ENCODE measurements at regions not wholly inside any gene's neighbourhood (a gene's known extent, or its start where the extent isn't known, plus 50 kb on each side); places are given as distances from the start of the nearest gene placed in this dataset.
A peak's percentile ranks its signal among the peaks of the same experiment; 100 is the strongest.

GRCh38 chr6:158920311-158920905, 79.6 kb downstream of the RSPH3 start:
- Histone ChIP-seq H3K27me3 (ENCODE audit: control insufficient read depth, insufficient read depth, low read length, poor library complexity, severe bottlenecking) (no peaks in the 10 kb centered on the region), H3K9me3 (ENCODE audit: control insufficient read depth, low read length) (no peaks in the 10 kb centered on the region), H3K4me1 (ENCODE audit: control insufficient read depth, insufficient read depth, low read length) (no peaks in the 10 kb centered on the region), H3K36me3 (ENCODE audit: control insufficient read depth, insufficient read depth, low read length) (no peaks in the 10 kb centered on the region), H3K27ac (ENCODE audit: insufficient read depth, low read depth, low read length, poor library complexity, severe bottlenecking) (no peak overlapping the region), H3K4me3 (ENCODE audit: insufficient read depth, low read depth, low read length) (no peak overlapping the region)
- 85 to 87% methylated on average over 14 of the region's 14 CpGs for WGBS, 2 experiments

GRCh38 chr6:158919865-158920264, 80.1 kb downstream of the RSPH3 start:
- WGBS, 2 experiments: 84 to 97% methylated on average over 3 of the region's 3 CpGs
- no peaks in the 10 kb centered on the region for H3K9me3 ChIP-seq (ENCODE audit: control insufficient read depth, low read length)
- no peaks in the 10 kb centered on the region for H3K4me1 ChIP-seq (ENCODE audit: control insufficient read depth, insufficient read depth, low read length)
- H3K27me3 ChIP-seq (ENCODE audit: control insufficient read depth, insufficient read depth, low read length, poor library complexity, severe bottlenecking): no peaks in the 10 kb centered on the region
- H3K27ac ChIP-seq (ENCODE audit: insufficient read depth, low read depth, low read length, poor library complexity, severe bottlenecking): no peak overlapping the region
- no peaks in the 10 kb centered on the region for H3K36me3 ChIP-seq (ENCODE audit: control insufficient read depth, insufficient read depth, low read length)
- no peak overlapping the region for H3K4me3 ChIP-seq (ENCODE audit: insufficient read depth, low read depth, low read length)

DNA sequence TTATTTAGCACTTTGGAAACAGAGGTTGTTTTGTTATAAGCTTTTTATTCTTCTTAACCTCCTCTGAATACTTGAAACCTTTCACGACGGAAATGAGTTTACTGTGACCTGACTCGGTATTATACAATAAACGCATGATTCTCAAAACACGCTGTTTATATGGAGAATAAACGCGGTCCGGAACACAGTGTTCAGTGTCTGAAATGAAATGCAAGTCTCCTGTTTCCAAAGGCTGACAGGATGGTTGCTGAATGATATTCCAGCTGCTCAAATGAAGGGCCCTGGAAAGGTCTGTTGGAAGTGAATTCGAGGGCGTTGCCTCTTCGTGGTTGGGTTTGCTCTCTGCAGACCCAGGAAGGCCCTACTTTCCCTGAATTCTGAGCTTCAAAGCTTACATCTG, 83.4 kb downstream of the RSPH3 start:
- H3K27ac ChIP-seq (ENCODE audit: insufficient read depth, low read depth, low read length, poor library complexity, severe bottlenecking): no peak overlapping the region
- no peaks in the 10 kb centered on the region for H3K36me3 ChIP-seq (ENCODE audit: control insufficient read depth, insufficient read depth, low read length)
- H3K4me1 ChIP-seq (ENCODE audit: control insufficient read depth, insufficient read depth, low read length): peaks cover 4% of the 10 kb centered on the region
- H3K27me3 ChIP-seq (ENCODE audit: control insufficient read depth, insufficient read depth, low read length, poor library complexity, severe bottlenecking): no peaks in the 10 kb centered on the region
- H3K9me3 ChIP-seq (ENCODE audit: control insufficient read depth, low read length): no peaks in the 10 kb centered on the region
- H3K4me3 ChIP-seq (ENCODE audit: insufficient read depth, low read depth, low read length): no peak overlapping the region
- WGBS, 2 experiments: 93 to 97% methylated on average over 11 of the region's 11 CpGs

- Histone ChIP-seq H3K4me3 (ENCODE audit: insufficient read depth, low read depth, low read length) (no peak overlapping the region), H3K4me1 (ENCODE audit: control insufficient read depth, insufficient read depth, low read length) (peaks cover 19% of the 10 kb centered on the region), H3K9me3 (ENCODE audit: control insufficient read depth, low read length) (no peaks in the 10 kb centered on the region), H3K27ac (ENCODE audit: insufficient read depth, low read depth, low read length, poor library complexity, severe bottlenecking) (no peak overlapping the region), H3K36me3 (ENCODE audit: control insufficient read depth, insufficient read depth, low read length) (no peaks in the 10 kb centered on the region), H3K27me3 (ENCODE audit: control insufficient read depth, insufficient read depth, low read length, poor library complexity, severe bottlenecking) (no peaks in the 10 kb centered on the region)
- 83 to 96% methylated on average over 7 to 8 of the region's 8 CpGs for whole genome bisulfite sequencing, 2 experiments
Observed at GRCh38 chr6:158914923-158915322, 85.1 kb downstream of the RSPH3 start.

- Histone ChIP-seq H3K9me3 (ENCODE audit: control insufficient read depth, low read length) (no peaks in the 10 kb centered on the region), H3K4me3 (ENCODE audit: insufficient read depth, low read depth, low read length) (no peak overlapping the region), H3K36me3 (ENCODE audit: control insufficient read depth, insufficient read depth, low read length) (no peaks in the 10 kb centered on the region), H3K27ac (ENCODE audit: insufficient read depth, low read depth, low read length, poor library complexity, severe bottlenecking) (no peak overlapping the region), H3K27me3 (ENCODE audit: control insufficient read depth, insufficient read depth, low read length, poor library complexity, severe bottlenecking) (no peaks in the 10 kb centered on the region), H3K4me1 (ENCODE audit: control insufficient read depth, insufficient read depth, low read length) (peaks cover 23% of the 10 kb centered on the region)
- 89% methylated on average over 9 of the region's 9 CpGs for WGBS, 2 experiments
Observed at GRCh38 chr6:158913580-158913979, 86.4 kb downstream of the RSPH3 start.

DNA sequence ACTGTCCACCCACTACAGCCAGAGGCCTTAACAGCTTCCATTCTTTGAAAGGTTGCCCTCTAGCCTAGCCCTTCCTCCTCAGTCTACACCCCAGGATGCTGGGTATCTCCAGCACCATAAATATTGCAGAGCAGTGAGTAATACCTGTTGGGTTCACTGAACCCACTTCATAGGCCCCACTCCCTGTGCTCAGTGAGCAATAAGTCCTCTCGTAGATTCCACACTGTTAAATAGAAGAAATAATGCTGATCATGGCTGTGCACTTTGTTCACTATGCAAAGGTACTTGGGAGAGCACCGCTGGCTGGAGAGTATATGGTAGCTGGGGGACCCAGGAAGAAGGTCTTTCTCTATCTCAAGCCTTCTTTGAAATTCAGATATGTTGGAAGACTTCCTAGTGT, 87.3 kb downstream of the RSPH3 start:
- Histone ChIP-seq H3K36me3 (ENCODE audit: control insufficient read depth, insufficient read depth, low read length) (no peaks in the 10 kb centered on the region), H3K4me1 (ENCODE audit: control insufficient read depth, insufficient read depth, low read length) (peaks cover 23% of the 10 kb centered on the region), H3K9me3 (ENCODE audit: control insufficient read depth, low read length) (no peaks in the 10 kb centered on the region), H3K27ac (ENCODE audit: insufficient read depth, low read depth, low read length, poor library complexity, severe bottlenecking) (no peak overlapping the region), H3K27me3 (ENCODE audit: control insufficient read depth, insufficient read depth, low read length, poor library complexity, severe bottlenecking) (no peaks in the 10 kb centered on the region), H3K4me3 (ENCODE audit: insufficient read depth, low read depth, low read length) (no peak overlapping the region)
- 93 to 96% methylated on average over 2 of the region's 2 CpGs for WGBS, 2 experiments

DNA sequence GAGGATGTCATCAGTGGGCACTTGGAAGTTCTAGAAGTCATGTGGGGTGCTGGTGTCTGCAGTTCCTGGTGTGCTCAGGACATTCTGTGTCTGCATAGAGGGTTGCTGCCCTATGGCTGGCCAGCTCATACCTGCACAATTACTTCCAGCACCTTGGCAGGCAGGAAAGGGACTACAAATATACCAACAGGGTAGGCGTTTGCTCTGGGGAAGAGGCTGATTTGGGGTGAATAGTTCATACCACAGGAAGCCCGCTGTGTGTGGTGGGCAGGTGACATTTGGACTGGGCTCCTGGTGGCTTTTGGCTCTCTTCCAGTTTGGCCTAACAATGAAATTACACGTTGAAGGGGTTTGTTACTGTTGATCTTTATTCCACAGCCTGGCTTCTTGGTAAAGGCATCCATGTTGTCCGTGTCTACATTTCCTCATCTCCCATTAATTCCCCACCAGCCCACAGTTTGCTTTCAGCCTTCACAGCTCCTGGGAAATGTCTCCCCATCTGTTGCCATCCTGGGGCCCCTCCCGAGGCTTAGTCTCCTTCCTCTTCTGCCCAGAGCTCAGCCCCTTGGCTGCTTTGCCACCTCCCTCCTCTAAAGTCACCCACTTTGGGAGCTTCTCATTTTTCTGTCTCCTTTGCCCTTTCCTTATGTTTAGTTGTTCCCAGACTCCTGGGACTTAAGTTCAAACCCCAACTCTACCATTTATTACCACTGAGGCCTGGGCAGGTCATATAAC, 88.1 kb downstream of the RSPH3 start:
- H3K9me3 ChIP-seq (ENCODE audit: control insufficient read depth, low read length): no peaks in the 10 kb centered on the region
- WGBS, 2 experiments: 90 to 91% methylated on average over 5 of the region's 5 CpGs
- peaks cover 23% of the 10 kb centered on the region for H3K4me1 ChIP-seq (ENCODE audit: control insufficient read depth, insufficient read depth, low read length)
- no peak overlapping the region for H3K4me3 ChIP-seq (ENCODE audit: insufficient read depth, low read depth, low read length)
- no peaks in the 10 kb centered on the region for H3K36me3 ChIP-seq (ENCODE audit: control insufficient read depth, insufficient read depth, low read length)
- H3K27ac ChIP-seq (ENCODE audit: insufficient read depth, low read depth, low read length, poor library complexity, severe bottlenecking): no peak overlapping the region
- no peaks in the 10 kb centered on the region for H3K27me3 ChIP-seq (ENCODE audit: control insufficient read depth, insufficient read depth, low read length, poor library complexity, severe bottlenecking)

- no peak overlapping the region for H3K4me3 ChIP-seq (ENCODE audit: insufficient read depth, low read depth, low read length)
Observed at GRCh38 chr6:158910484-158911440, 89.2 kb downstream of the RSPH3 start.

DNA sequence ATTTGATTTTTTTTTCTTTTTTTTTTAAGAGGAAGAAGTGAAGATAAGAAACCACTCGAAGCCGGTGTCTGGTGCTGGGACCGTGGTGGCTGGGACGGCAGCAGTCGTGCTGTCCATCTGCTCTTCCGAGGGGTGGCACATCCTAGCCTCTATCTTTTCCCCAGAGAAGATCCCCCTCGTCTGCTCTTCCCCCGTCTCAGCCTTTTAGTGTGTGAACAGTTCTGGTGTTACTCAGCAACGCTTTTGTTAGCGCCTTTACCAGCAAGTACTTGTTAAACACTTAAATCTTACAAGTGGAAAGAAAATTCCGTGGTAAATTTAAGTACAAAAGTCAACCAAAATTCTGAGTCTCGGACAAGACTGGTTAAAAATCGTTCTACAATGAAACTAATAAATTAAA, 90.1 kb downstream of the RSPH3 start:
- Histone ChIP-seq H3K9me3 (ENCODE audit: control insufficient read depth, low read length) (peaks cover 2% of the 10 kb centered on the region), H3K4me3 (ENCODE audit: insufficient read depth, low read depth, low read length) (no peak overlapping the region), H3K27ac (ENCODE audit: insufficient read depth, low read depth, low read length, poor library complexity, severe bottlenecking) (peak overlapping the region; percentile 45), H3K36me3 (ENCODE audit: control insufficient read depth, insufficient read depth, low read length) (no peaks in the 10 kb centered on the region), H3K4me1 (ENCODE audit: control insufficient read depth, insufficient read depth, low read length) (peaks cover 23% of the 10 kb centered on the region), H3K27me3 (ENCODE audit: control insufficient read depth, insufficient read depth, low read length, poor library complexity, severe bottlenecking) (no peaks in the 10 kb centered on the region)
- 49 to 54% methylated on average over 12 of the region's 13 CpGs for WGBS, 2 experiments

More at GRCh38 chr6:158910484-158911440, 89.2 kb downstream of the RSPH3 start:
- Histone ChIP-seq H3K27me3 (ENCODE audit: control insufficient read depth, insufficient read depth, low read length, poor library complexity, severe bottlenecking) (no peaks in the 10 kb centered on the region), H3K4me1 (ENCODE audit: control insufficient read depth, insufficient read depth, low read length) (peaks cover 23% of the 10 kb centered on the region), H3K36me3 (ENCODE audit: control insufficient read depth, insufficient read depth, low read length) (no peaks in the 10 kb centered on the region), H3K9me3 (ENCODE audit: control insufficient read depth, low read length) (no peaks in the 10 kb centered on the region), H3K27ac (ENCODE audit: insufficient read depth, low read depth, low read length, poor library complexity, severe bottlenecking) (peak overlapping the region; percentile 28)
- 17 to 23% methylated on average over 12 of the region's 12 CpGs for WGBS, 2 experiments

DNA sequence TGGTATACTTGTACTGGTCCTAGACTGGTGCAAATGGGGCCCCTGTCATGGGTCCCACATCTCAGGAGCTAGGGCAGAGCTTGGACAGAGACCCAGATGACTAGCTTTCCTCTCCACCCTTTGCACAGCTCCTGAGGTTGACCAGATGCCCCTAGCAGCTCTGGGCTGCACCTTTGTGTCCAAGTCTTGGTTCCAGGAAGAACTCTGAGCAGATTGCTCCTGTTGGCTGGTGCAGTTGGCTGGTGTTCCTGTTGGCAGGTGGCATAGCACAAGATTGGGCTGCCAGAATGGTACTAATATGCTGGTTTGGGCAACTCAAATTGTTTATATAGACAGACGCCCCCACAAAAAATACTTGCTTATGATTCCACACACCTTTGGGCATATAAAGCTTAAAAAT, 89.4 kb upstream of the EZR start:
- Histone ChIP-seq H3K4me1 (ENCODE audit: control insufficient read depth, insufficient read depth, low read length) (peaks cover 23% of the 10 kb centered on the region), H3K9me3 (ENCODE audit: control insufficient read depth, low read length) (peaks cover 4% of the 10 kb centered on the region), H3K4me3 (ENCODE audit: insufficient read depth, low read depth, low read length) (no peak overlapping the region), H3K36me3 (ENCODE audit: control insufficient read depth, insufficient read depth, low read length) (no peaks in the 10 kb centered on the region), H3K27ac (ENCODE audit: insufficient read depth, low read depth, low read length, poor library complexity, severe bottlenecking) (no peak overlapping the region), H3K27me3 (ENCODE audit: control insufficient read depth, insufficient read depth, low read length, poor library complexity, severe bottlenecking) (no peaks in the 10 kb centered on the region)
- WGBS, 2 experiments: 90% methylated on average over 1 of the region's 1 CpG
